Body of pancreas (tissue), 4 donors: ENCODE measurements at regions not wholly inside any gene's neighbourhood (a gene's known extent, or its start where the extent isn't known, plus 50 kb on each side); places are given as distances from the start of the nearest gene placed in this dataset.

Experiments
- ATAC-seq: fragments of 150-250 bp; one replicate; pipeline ENCODE4 v1.9.1; 2016
- DNase-seq, 4 donors: peaks; one replicate each; pipeline ENCODE4 v3.0.0-alpha.2; 2019
- H3K27ac ChIP-seq, 4 donors: fragments of 200-600 bp; sonication (generic); 1 replicate in 3 of 4; 2 replicates in 1 of 4; pipeline versions ENCODE4 v1.5.1 to v1.6.1; 2016 to 2019; ENCODE audit warnings: mild to moderate bottlenecking in 1 of 4, mixed read lengths in 1 of 4, moderate library complexity in 1 of 4
- H3K27me3 ChIP-seq, 2 donors: fragments of 200-600 bp; sonication (generic); one replicate each; pipeline ENCODE4 v1.6.0; 2016; ENCODE audit warnings: mild to moderate bottlenecking in 1 of 2
- H3K36me3 ChIP-seq, 2 donors: fragments of 200-600 bp; sonication (generic); replicated peaks in 1 of 2; 2 replicates each; pipeline ENCODE4 v1.5.1; 2016; ENCODE audit warnings: low read depth in 2 of 2; ENCODE audit not compliant: insufficient read depth in 1 of 2
- H3K4me1 ChIP-seq: fragments of 200-600 bp; sonication (generic); one replicate; pipeline ENCODE4 v1.6.0; 2016
- H3K4me3 ChIP-seq, 2 donors: fragments of 200-600 bp; sonication (generic); 1 replicate in 1 of 2; 2 replicates in 1 of 2; pipeline ENCODE4 v1.5.1; 2016 to 2019
- H3K9me3 ChIP-seq, 3 donors: fragments of 200-600 bp; sonication (generic); 1 replicate in 2 of 3; 2 replicates in 1 of 3; pipeline ENCODE4 v1.5.1; 2016
- CTCF ChIP-seq, 7 experiments: fragments of 450-650 bp in 4 of 7; fragments of 200-600 bp in 3 of 7; sonication (generic) in 3 of 7; IDR thresholded peaks; one replicate each; pipeline ENCODE4 v1.5.1; 2016 to 2019; ENCODE audit warnings: antibody characterized with exemption in 7 of 7
- POLR2A ChIP-seq, 3 donors: fragments of 450-650 bp; IDR thresholded peaks; one replicate each; pipeline ENCODE4 v1.6.1; 2016; ENCODE audit warnings: antibody characterized with exemption in 3 of 3, mild to moderate bottlenecking in 2 of 3
- WGBS, 2 donors: methylation state at CpG; one replicate each; pipeline ENCODE4 v1.1.5; 2017; 5-methylcytosine and 5-hydroxymethylcytosine counted together
- intact Hi-C: fragments of 100-400 bp; cut with DNase I; formaldehyde crosslinking; loops from one replicate; pipeline ENCODE4 v1.15.1; 2023

DNA sequence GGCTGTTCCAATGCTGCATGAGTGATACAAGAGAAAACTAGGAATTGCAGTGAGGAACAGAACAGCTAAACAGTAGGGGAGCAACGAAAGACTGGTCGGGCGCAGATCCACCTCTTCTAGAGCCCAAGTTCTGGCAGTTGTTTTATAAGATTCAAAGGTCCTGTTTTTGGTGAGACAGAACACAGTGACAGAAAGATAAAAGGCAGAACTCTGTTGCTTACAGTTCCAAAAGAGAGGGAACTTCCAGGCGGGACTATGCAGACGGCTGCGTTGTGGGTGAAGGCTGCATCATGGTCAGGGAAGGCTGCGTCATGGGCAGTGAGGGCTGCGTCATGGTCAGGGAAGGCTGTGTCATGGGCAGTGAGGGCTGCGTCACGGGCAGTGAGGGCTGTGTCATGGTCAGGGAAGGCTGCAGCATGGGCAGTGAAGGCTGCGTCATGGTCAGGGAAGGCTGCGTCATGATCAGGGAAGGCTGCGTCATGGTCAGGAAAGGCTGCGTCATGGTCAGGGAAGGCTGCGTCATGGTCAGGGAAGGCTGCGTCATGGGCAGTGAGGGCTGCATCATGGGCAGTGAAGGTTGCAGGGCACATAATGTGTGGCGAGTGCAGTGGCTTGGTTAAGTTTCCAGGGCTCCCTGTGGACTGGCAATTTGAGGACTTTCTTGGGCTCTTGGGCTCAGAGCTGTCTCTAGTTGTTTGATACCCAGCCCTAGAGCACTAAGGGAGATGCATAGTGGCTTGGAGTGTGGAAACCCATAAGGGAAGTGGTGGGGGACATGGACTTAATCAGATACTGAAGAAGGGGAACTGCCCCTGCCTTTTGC lies 619.9 kb downstream of the AACS start:
- Histone ChIP-seq H3K4me1 (no peaks in the 10 kb centered on the region), H3K9me3 (no peaks in the 10 kb centered on the region), H3K4me3 (no peak overlapping the region), H3K27ac (no peak overlapping the region), H3K27me3 (no peaks in the 10 kb centered on the region), H3K36me3 (no peaks in the 10 kb centered on the region)
- DNase-seq (no peak), ATAC-seq (no peak)
- TF ChIP-seq POLR2A (IDR thresholded peaks at IDR 0.05) (no peak), CTCF (IDR thresholded peaks at IDR 0.05) (no peak)
- intact Hi-C loops, result no loop called here
- 59 to 62% methylated on average over 17 of the region's 17 CpGs for WGBS, 2 donors

GRCh38 chr12:125685915-125686314 lies 620.7 kb downstream of the AACS start:
- Histone ChIP-seq H3K4me3 (no peak overlapping the region), H3K27me3 (no peaks in the 10 kb centered on the region), H3K9me3 (no peaks in the 10 kb centered on the region), H3K27ac (no peak overlapping the region), H3K36me3 (no peaks in the 10 kb centered on the region), H3K4me1 (no peaks in the 10 kb centered on the region)
- WGBS, 2 donors, result 38 to 39% methylated on average over 3 of the region's 3 CpGs
- intact Hi-C loops, result no loop called here
- TF ChIP-seq POLR2A (IDR thresholded peaks at IDR 0.05) (no peak), CTCF (IDR thresholded peaks at IDR 0.05) (no peak)
- DNase-seq (no peak), ATAC-seq (no peak)

DNA sequence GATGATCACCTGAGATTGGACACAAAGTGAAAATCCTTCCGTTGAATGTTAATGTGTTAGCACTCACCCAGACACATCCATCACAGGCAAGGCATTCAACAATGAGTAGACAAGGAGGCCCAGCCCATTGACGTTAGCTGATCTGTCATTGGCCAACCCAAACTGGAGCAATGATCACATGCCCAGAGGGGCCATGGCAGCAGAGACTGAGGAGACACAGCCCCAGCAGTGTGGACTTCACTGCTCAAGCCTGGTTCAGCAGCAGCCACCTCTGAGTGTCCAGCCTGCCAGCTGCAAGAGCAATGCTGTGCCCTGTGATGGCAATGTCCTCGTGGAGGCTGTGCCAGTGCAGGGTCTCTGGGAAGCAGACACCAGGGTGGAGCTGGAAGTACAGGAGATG lies 622.2 kb downstream of the AACS start:
- intact Hi-C loops, result no loop called here
- WGBS, 2 donors, result 36 to 40% methylated on average over 3 of the region's 3 CpGs

GRCh38 chr12:125687820-125688219 lies 622.6 kb downstream of the AACS start:
- 50 to 75% methylated on average over 6 to 7 of the region's 7 CpGs for WGBS, 2 donors
- no peaks in the 10 kb centered on the region for H3K4me1 ChIP-seq
- H3K27me3 ChIP-seq, result no peaks in the 10 kb centered on the region
- no peak overlapping the region for H3K27ac ChIP-seq
- H3K9me3 ChIP-seq, result no peaks in the 10 kb centered on the region
- ATAC-seq (no peak), DNase-seq (no peak)
- TF ChIP-seq POLR2A (IDR thresholded peaks at IDR 0.05), result no peak
- TF ChIP-seq CTCF (IDR thresholded peaks at IDR 0.05), result no peak
- intact Hi-C loops, result no loop called here
- H3K36me3 ChIP-seq, result no peaks in the 10 kb centered on the region
- H3K4me3 ChIP-seq, result no peak overlapping the region

More for the DNA sequence above, 622.2 kb downstream of the AACS start:
- DNase-seq (no peak), ATAC-seq (no peak)
- Histone ChIP-seq H3K9me3 (no peaks in the 10 kb centered on the region), H3K27ac (no peak overlapping the region), H3K36me3 (no peaks in the 10 kb centered on the region), H3K4me3 (no peak overlapping the region), H3K4me1 (no peaks in the 10 kb centered on the region), H3K27me3 (no peaks in the 10 kb centered on the region)
- TF ChIP-seq CTCF (IDR thresholded peaks at IDR 0.05) (no peak), POLR2A (IDR thresholded peaks at IDR 0.05) (no peak)

- H3K4me1 ChIP-seq, result no peaks in the 10 kb centered on the region
- no peak overlapping the region for H3K27ac ChIP-seq
- intact Hi-C loops, result no loop called here
- WGBS, 2 donors, result 50 to 65% methylated on average over 6 to 7 of the region's 7 CpGs
- DNase-seq, result no peak
- no peaks in the 10 kb centered on the region for H3K36me3 ChIP-seq
- TF ChIP-seq CTCF (IDR thresholded peaks at IDR 0.05) (no peak), POLR2A (IDR thresholded peaks at IDR 0.05) (no peak)
- H3K4me3 ChIP-seq, result no peak overlapping the region
- H3K9me3 ChIP-seq, result no peaks in the 10 kb centered on the region
- ATAC-seq, result no peak
- no peaks in the 10 kb centered on the region for H3K27me3 ChIP-seq
These were observed 623.0 kb downstream of the AACS start for GRCh38 chr12:125688223-125688622.
